GM08714 (cell line): ENCODE measurements at regions not wholly inside any gene's neighbourhood (a gene's known extent, or its start where the extent isn't known, plus 50 kb on each side); places are given as distances from the start of the nearest gene placed in this dataset.

Source experiments
- H3K4me3 ChIP-seq: fragments of 200-500 bp; sonication (Bioruptor generic); 2 replicates; pipeline ENCODE4 v1.5.1; 2014; ENCODE audit warnings: mild to moderate bottlenecking, low read length, inconsistent platforms
- ZNF274 ChIP-seq: IDR thresholded peaks from 2 replicates; pipeline ENCODE4 v1.6.1; 2012; ENCODE audit warnings: mild to moderate bottlenecking, low read depth, low read length

DNA sequence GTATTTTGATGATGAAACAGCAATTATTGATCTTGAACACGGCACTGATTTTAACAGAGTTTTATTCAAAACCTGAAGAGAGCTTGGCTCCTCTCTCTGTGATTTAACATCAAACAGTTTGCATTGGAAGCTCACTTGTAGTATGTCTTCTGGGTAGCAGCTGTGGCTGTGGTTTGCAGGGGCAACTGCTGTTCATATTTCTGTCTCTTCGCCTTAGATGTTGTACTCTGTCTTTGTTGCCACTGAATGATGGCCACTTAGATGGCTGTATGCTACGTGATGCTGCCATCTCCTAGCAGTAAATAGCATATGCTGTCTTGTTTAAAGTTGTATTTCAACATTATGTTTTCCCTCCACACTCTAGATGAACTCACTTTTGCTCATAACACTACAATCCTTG is 1743.0 kb upstream of the TENM3 start:
- TF ChIP-seq ZNF274 = no peak
- H3K4me3 ChIP-seq = no peak overlapping the region

DNA sequence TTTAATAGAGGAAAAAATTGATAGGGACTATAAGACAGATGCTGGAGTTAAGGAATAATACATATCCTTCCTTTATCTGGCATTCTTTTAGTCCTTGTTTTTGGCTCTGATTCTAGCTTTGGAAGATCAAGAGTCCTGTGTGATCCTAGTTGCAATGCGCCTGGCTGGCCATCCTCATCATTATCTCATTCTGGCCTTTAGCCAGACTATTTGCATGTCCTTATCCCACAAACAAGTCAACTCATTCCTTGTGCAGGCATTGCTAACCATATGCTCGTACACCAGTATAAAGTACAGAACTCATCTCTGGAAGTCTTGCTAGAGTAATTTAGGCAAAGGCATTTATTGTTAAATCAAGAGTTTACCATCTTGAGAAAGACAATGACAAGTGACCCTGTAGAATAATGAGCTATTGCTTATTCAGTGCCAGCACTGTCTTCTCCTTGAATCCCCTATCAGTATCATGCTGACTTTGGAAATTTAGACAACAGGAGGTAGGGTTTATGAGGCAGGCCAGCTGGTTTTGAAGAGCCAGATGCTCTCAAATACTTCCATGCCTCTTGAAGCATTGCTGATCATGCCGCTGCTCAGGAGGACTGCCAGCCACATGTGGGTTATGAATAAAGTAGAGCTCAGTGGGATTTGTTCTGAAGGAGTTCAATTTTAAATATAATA is 1730.3 kb upstream of the TENM3 start:
- H3K4me3 ChIP-seq = no peak overlapping the region
- no peak for TF ChIP-seq ZNF274

DNA sequence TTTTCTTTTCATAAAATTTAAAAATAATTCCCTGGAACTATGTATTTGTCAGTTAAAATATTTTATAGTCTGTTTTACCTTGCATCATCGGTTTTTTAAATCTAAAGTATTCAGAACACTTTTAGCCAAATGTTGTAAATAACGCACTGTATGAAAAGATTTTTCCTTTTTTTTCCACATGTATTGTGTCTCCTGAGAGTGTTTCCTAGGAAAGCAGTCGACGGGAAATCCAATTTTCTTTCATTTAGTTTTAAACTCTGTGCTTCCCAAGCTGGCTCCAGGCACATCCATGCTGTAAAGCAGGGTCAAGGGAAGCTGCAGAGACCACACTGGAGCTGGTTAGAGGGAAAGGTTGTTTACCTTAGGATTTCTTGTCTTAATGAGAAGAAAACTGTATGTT is 1724.3 kb upstream of the TENM3 start:
- no peak for TF ChIP-seq ZNF274
- H3K4me3 ChIP-seq = no peak overlapping the region

DNA sequence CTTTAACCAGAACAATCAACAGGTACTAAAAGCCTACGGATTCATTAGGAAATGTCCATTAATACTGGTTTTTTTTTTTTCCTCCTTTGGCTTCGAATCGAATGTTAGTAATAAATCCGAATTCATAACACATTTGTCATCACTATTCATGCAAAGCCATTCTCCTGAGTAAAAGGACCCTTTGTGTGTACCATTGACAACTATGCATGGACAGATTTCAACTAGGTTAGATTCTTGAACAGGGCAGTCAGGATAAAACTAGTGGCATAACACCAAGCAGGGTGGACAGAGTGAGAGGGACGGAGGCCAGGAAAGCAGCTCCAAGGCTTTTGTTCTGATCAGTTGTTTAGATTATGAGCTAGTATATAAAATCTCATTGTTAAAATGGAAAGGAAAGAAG is 1722.0 kb upstream of the TENM3 start:
- no peak overlapping the region for H3K4me3 ChIP-seq
- no peak for TF ChIP-seq ZNF274

DNA sequence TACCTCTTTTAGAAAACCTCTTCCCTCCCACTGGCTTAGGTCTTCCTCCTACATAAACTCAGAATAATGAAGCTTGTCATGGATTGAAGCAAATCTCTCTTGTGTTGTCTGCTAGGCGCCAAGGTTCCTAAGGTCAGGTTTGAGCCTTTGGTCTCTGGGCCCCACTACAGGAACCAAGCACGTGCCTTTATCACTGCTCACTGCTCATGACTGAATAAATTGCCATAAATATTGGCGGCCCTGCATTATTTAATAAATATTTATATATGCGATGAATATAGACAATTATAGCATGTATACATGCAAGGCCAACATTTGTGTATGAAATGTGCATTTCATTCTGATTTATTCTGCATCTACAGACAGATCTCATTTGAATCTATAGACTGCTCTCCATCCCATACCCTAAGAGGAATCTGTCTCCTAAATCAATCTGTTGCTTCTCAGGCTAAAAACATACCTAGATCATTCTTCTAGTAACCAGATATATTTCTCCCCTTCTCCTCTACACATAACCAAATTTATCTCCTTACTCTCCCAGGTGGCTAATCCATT is 1717.6 kb upstream of the TENM3 start:
- TF ChIP-seq ZNF274 = no peak
- H3K4me3 ChIP-seq = no peak overlapping the region

DNA sequence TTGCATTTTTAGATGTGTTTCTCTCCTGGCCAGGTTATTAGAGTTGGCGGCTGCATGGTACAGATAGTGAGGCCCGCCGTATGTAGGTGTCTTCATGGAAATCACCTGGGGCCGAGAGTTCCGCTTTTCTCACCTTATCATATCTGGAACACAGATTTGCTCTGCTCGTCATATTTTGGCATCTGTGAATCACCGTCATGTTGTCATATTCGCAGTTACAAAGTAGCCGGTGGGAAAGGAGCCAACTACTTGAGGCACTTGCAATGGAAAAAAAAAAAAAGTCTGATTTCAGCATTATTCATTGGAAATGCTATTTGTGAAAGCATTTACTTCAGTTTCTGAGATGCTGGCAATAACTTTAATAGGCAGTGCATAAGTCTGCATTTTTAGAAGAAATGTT is 1715.2 kb upstream of the TENM3 start:
- no peak for TF ChIP-seq ZNF274
- no peak overlapping the region for H3K4me3 ChIP-seq

DNA sequence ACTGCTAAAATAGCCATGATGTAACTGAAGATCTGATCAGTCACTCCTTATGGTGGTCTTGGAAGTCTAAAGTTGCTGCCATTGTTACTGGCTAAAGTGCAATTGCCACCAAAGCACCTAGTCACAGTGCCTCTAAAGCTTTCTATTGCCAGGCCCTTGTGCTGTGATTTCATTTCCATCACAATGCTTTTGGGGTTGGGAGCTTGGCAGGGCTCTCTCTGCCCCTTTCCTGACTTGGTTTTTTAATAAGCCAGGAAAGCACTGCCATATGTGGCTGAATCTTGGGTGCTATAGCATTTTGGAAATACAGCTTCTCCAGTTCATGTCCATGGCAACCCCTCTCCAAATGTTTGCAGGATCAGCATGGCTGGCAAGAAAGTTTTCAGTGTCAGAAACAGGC is 1712.4 kb upstream of the TENM3 start:
- TF ChIP-seq ZNF274 = no peak
- H3K4me3 ChIP-seq = no peak overlapping the region

DNA sequence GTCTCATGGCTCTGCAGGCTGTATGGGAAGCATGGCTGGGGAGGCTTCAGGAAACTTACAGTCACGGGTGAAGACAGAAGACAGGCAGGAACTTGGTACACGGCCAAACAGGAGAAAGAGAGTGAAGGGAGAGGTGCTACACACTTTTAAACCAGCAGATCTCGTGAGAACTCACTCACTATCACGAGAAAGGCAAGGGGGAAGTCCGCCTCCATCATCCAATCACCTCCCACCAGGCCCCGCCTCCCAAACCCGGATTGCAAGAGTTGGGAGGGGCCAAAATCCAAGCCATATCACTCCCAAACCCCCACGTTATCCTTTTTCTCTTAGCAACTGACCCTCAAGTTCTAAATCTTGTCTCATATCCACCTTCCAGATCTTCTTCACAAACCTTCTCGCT is 1710.5 kb upstream of the TENM3 start:
- no peak overlapping the region for H3K4me3 ChIP-seq
- TF ChIP-seq ZNF274 = no peak

DNA sequence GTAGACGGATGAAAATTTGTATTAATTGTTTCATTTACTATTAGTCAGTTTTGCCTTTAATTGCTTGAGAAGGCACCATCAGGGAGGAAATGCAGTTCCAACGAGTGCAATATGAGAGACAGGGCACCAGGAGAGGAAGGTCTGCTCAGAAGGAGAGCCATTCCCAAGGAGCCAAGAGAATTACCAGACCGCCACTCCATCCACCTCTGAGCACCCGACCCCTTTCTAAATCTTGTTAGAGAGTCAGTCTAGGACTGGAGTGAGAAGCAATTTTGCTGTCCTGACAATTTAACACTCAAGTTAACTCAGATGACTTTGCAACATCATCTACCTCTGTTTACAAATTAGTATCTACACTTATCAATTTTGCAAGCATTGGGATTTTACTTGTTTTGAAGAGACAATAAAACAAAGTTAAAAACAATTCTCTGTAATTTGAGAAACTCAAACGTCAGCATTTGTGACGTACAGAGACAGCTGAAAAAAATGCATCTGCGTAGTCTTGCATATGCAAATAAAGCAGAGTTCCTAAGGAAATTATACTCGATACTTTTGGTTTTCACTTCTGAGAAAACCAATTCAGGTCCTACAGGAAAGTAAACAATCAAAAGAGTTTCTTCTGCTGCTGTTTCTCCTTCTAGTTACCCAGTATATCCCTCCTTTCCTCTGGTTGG is 1704.7 kb upstream of the TENM3 start:
- no peak overlapping the region for H3K4me3 ChIP-seq

DNA sequence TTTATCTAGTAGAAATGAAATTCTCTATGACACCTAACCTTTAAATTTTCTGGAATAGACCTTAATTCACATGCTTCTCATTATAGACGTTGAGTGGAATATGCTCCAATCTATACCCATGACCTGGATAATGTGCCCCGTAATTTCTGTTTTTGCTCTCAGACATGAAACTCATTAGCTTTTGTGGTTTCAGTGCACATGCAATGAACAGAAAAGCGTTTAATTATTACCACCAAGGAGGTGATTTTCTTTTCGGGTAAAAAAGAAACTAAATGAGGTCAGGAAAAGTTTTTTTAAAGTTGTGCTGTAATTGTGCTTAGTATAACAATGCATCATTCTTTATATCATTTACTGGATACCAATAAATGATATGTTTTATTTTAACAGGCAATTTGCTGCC is 1703.9 kb upstream of the TENM3 start:
- no peak overlapping the region for H3K4me3 ChIP-seq
- no peak for TF ChIP-seq ZNF274

More for the DNA sequence above, 1704.7 kb upstream of the TENM3 start:
- TF ChIP-seq ZNF274 = no peak

DNA sequence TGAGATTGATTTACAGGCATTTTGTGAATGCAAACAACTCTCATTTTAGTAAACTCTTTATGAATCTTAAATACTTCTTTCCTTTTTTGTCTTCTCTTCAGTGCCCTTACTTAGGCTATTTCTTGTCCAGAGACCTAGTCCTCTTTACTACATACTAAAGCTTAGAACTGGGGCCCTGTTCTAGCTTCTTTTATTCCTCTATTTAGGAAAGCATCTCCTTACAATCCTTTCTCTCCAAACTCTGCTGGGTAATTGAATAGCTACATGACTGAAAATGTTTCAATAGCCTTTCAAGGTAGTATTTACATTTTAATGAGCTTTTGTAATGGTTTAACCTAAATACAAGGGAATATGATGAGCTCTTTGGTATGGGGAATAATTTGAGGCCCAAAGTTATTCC is 1701.5 kb upstream of the TENM3 start:
- H3K4me3 ChIP-seq = no peak overlapping the region
- no peak for TF ChIP-seq ZNF274

DNA sequence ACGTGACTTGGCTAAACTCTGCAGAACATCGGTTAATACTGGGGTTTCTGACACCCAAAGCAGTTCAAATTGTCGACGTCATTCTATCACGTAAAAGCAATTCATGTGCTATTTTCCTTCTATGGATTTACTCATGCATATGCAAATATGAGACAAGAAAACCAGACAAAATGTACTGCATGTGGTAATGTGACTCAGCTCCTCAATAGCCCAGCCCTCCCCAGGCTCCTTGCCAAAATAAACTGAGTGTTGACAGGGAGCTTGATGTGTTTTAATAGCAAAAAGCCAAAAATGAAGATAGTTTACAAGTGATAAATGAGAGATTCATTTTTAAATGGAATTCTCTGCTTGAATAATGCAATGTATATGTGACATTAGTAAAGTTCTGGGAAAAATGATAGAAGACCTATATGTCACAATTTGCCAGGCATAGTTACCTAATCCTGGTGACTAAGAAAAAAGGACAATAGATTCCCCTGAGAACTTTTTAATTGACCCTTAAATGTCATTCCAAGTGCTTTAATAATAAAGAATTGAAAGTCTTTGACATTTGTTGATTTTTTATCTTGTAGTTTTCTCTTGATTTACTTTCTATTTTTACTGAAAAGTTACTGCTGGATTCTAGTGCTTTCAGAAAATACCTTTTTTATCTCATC is 1700.6 kb upstream of the TENM3 start:
- TF ChIP-seq ZNF274 = no peak
- no peak overlapping the region for H3K4me3 ChIP-seq

DNA sequence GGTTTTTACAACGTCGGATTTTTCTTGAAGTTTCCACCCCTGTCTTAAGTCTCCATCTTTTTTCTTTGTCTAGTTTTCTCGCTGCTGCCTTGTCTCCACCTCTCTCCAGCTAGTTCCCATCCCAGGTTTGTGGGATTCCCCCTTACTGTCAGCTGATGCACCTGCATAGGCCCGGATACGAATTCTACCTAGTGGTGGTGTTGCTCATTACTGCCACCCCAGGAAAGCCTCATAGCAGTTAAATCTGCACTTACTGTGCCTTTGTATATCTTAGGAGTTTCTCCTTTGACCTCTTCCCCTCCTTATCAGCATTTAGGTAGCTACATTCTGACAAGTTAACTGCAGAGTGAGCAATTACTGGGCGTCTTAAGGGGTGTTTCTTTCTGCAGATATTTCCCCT is 1693.1 kb upstream of the TENM3 start:
- no peak for TF ChIP-seq ZNF274
- H3K4me3 ChIP-seq = no peak overlapping the region

DNA sequence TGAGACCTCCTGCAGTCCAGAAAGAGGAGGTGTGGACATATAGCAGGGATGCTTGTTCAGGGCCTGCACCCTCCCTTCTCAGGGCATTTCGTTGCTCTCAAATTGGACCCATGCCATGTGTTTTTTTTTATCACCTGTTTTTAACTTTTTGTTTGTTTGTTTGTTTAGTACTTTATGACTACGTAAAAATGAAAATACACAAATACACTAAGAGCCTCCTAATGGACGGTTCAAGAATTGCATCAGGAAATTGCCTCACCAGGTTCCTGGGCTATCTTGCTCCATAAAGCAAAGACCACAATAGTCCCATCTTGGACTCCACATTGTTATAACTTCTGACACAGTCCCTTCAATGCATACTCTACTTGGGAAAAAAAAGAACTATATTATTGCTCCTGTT is 1685.9 kb upstream of the TENM3 start:
- TF ChIP-seq ZNF274 = no peak
- no peak overlapping the region for H3K4me3 ChIP-seq

DNA sequence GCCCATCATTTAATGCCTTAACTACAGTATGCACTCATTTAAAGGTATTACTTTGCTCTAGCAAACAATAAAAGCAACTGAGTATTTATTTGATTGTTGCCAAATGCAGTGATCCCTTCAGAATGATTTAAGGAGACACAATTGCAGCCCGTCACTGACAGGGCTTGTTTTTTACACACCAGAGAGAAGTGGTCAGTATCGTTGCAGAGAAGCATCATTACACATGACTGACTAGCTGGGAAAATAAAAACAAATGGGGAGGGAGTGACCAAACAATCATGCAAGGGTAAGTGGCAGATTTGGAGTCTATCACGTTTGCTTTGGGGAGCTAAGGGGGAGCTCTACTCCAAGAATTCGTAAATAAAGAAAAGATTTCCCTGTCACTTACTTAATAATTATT is 1685.3 kb upstream of the TENM3 start:
- no peak overlapping the region for H3K4me3 ChIP-seq
- no peak for TF ChIP-seq ZNF274
